GM23338 (cell line): ENCODE measurements at regions not wholly inside any gene's neighbourhood (a gene's known extent, or its start where the extent isn't known, plus 50 kb on each side); places are given as distances from the start of the nearest gene placed in this dataset.

Experiments
- ATAC-seq: fragments of 200-7000 bp; cut with Tn5 transposase; 3 replicates; pipeline ENCODE4 v1.9.1; 2020
- DNase-seq: peaks from one replicate; pipeline ENCODE4 v3.0.0-alpha.2; 2015; ENCODE audit warnings: low spot score
- H2AFZ ChIP-seq: fragments of 200-600 bp; sonication (generic); 2 replicates; pipeline ENCODE4 v1.8.0; 2016; ENCODE audit warnings: antibody characterized with exemption, mild to moderate bottlenecking, moderate library complexity
- H3F3A ChIP-seq: fragments of 200-600 bp; sonication (generic); replicated peaks from 2 replicates; pipeline ENCODE4 v1.8.0; 2017; ENCODE audit warnings: antibody characterized with exemption, mixed run types, low read depth
- H3K27ac ChIP-seq: fragments of 200-600 bp; sonication (generic); 2 replicates; pipeline ENCODE4 v1.6.1; 2016; ENCODE audit warnings: low read depth
- H3K27me3 ChIP-seq: fragments of 200-600 bp; sonication (generic); 2 replicates; pipeline ENCODE4 v1.8.0; 2016; ENCODE audit warnings: mild to moderate bottlenecking, mixed run types, moderate library complexity; ENCODE audit not compliant: insufficient read depth
- H3K36me3 ChIP-seq: fragments of 200-600 bp; sonication (generic); 2 replicates; pipeline ENCODE4 v1.8.0; 2016; ENCODE audit warnings: mild to moderate bottlenecking; ENCODE audit not compliant: insufficient read depth
- H3K4me1 ChIP-seq: fragments of 200-600 bp; sonication (generic); 2 replicates; pipeline ENCODE4 v1.8.0; 2016; ENCODE audit warnings: mild to moderate bottlenecking, moderate library complexity; ENCODE audit not compliant: insufficient read depth
- H3K4me2 ChIP-seq: fragments of 200-600 bp; sonication (generic); 2 replicates; pipeline ENCODE4 v1.7.1; 2017; ENCODE audit warnings: mixed run types
- H3K4me3 ChIP-seq: fragments of 200-600 bp; sonication (generic); 2 replicates; pipeline ENCODE4 v1.6.1; 2016; ENCODE audit warnings: mixed run types
- H3K79me2 ChIP-seq: fragments of 200-600 bp; sonication (generic); replicated peaks from 2 replicates; pipeline ENCODE4 v1.8.0; 2017; ENCODE audit warnings: mild to moderate bottlenecking; ENCODE audit not compliant: insufficient read depth
- H3K9me2 ChIP-seq: fragments of 200-600 bp; sonication (generic); 2 replicates; pipeline ENCODE4 v1.8.0; 2017; ENCODE audit not compliant: insufficient read depth
- H4K20me1 ChIP-seq: fragments of 200-600 bp; sonication (generic); replicated peaks from 2 replicates; pipeline ENCODE4 v1.8.0; 2017; ENCODE audit warnings: mild to moderate bottlenecking; ENCODE audit not compliant: insufficient read depth
- H3K27ac Mint-ChIP-seq: 2 replicates; pipeline ENCODE4 v1.8.0; 2020; ENCODE audit warnings: inconsistent platforms, mild to moderate bottlenecking, moderate library complexity, mixed read lengths
- H3K27me3 Mint-ChIP-seq: 3 replicates; pipeline ENCODE4 v1.8.0; 2022; ENCODE audit warnings: low read depth, mild to moderate bottlenecking, moderate library complexity, mixed read lengths, inconsistent platforms; ENCODE audit not compliant: insufficient read depth, poor library complexity
- H3K36me3 Mint-ChIP-seq: 3 replicates; pipeline ENCODE4 v1.8.0; 2021; ENCODE audit warnings: low read depth, mild to moderate bottlenecking, inconsistent platforms, moderate library complexity, mixed read lengths
- H3K4me1 Mint-ChIP-seq: 3 replicates; pipeline ENCODE4 v1.8.0; 2020; ENCODE audit warnings: mild to moderate bottlenecking, inconsistent platforms, mixed read lengths
- H3K4me3 Mint-ChIP-seq: 3 replicates; pipeline ENCODE4 v1.8.0; 2021; ENCODE audit warnings: moderate library complexity, mild to moderate bottlenecking, inconsistent platforms, mixed read lengths
- H3K9me3 Mint-ChIP-seq: 3 replicates; pipeline ENCODE4 v1.8.0; 2020; ENCODE audit warnings: moderate library complexity, mild to moderate bottlenecking, inconsistent platforms, mixed read lengths
- CREB1 ChIP-seq: fragments of 250-450 bp; sonication (Bioruptor Pico); IDR thresholded peaks from 2 replicates; pipeline ENCODE4 v1.5.0; 2020; ENCODE audit warnings: low read depth, mild to moderate bottlenecking, moderate library complexity
- EZH2 ChIP-seq: fragments of 200-600 bp; sonication (generic); IDR thresholded peaks from one replicate; pipeline ENCODE4 v1.8.0; 2017; ENCODE audit warnings: antibody characterized with exemption, mild to moderate bottlenecking, low read depth; ENCODE audit not compliant: unreplicated experiment
- EZH2phosphoT487 ChIP-seq: fragments of 200-600 bp; sonication (generic); IDR thresholded peaks from one replicate; pipeline ENCODE4 v1.8.1; 2018; ENCODE audit warnings: antibody characterized with exemption; ENCODE audit not compliant: unreplicated experiment
- JUNB ChIP-seq: IDR thresholded peaks from one replicate; pipeline ENCODE4 v1.6.1; 2016; ENCODE audit warnings: antibody characterized with exemption; ENCODE audit not compliant: unreplicated experiment
- NANOG ChIP-seq: IDR thresholded peaks from 2 replicates; pipeline ENCODE4 v1.6.1; 2016; ENCODE audit warnings: antibody characterized with exemption, borderline replicate concordance
- POLR2AphosphoS5 ChIP-seq: IDR thresholded peaks from 2 replicates; pipeline ENCODE4 v1.6.1; 2016; ENCODE audit warnings: antibody characterized with exemption, low read depth
- STAT1 ChIP-seq: IDR thresholded peaks from one replicate; pipeline ENCODE4 v1.6.1; 2016; ENCODE audit warnings: antibody characterized with exemption; ENCODE audit not compliant: unreplicated experiment
- ZNF114 ChIP-seq: fragments of 250-450 bp; sonication (Bioruptor Pico); IDR thresholded peaks from 2 replicates; pipeline ENCODE4 v1.5.0; 2020; ENCODE audit warnings: mild to moderate bottlenecking, moderate library complexity
- ZNF331 ChIP-seq: fragments of 250-450 bp; sonication (Bioruptor Pico); IDR thresholded peaks from 2 replicates; pipeline ENCODE4 v1.5.0; 2020; ENCODE audit warnings: low read depth, mild to moderate bottlenecking, moderate library complexity
- TF ChIP-seq, protein P1 (sequence below): IDR thresholded peaks from 2 replicates; pipeline ENCODE4 v1.6.1; 2016; ENCODE audit warnings: antibody characterized with exemption
- TF ChIP-seq, protein P2 (sequence below): fragments of 250-450 bp; sonication (Bioruptor Pico); IDR thresholded peaks from 2 replicates; pipeline ENCODE4 v1.5.0; 2020; ENCODE audit warnings: mild to moderate bottlenecking, moderate library complexity
- TF ChIP-seq, protein P3 (sequence below): IDR thresholded peaks from one replicate; pipeline ENCODE4 v1.6.1; 2018; ENCODE audit warnings: antibody characterized with exemption; ENCODE audit not compliant: unreplicated experiment
- TF ChIP-seq, protein P4 (sequence below), 2 experiments: fragments of 200-600 bp in 1 of 2; sonication (generic) in 1 of 2; conservative IDR thresholded peaks; 2 replicates each; pipeline versions ENCODE4 v1.5.1 to v1.6.1; 2016 to 2017; ENCODE audit warnings: antibody characterized with exemption in 2 of 2, low read depth in 2 of 2, mild to moderate bottlenecking in 2 of 2, moderate library complexity in 1 of 2

DNA sequence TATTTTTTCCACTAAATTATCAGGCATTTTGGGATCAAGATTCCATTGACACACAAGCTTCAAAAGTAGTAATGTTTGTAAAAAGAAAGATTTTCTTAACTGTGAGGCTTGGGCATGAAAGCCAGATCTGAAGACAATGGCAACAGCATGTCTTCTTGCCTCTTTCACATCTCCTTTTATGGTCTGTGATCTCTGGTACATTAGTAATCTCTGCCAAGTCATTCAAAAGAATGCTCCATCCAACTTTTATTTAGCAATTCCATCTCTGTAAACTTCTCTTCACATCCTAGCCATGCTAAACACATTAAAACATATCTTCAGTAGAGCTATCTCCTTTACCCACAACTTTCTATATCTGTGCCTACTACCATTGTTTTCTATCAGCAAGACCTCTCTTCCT, 465.4 kb downstream of the FAT4 start:
- Histone ChIP-seq H3K4me1 (no peaks in the 10 kb centered on the region), H3K79me2 (no peaks in the 10 kb centered on the region), H2AFZ (no peak overlapping the region), H3K36me3 (no peaks in the 10 kb centered on the region), H3K4me3 (no peak overlapping the region), H3K27ac (no peak overlapping the region), H3F3A (no peaks in the 10 kb centered on the region), H3K4me2 (no peak overlapping the region), H3K27me3 (no peaks in the 10 kb centered on the region), H4K20me1 (no peaks in the 10 kb centered on the region), H3K9me2 (no peaks in the 10 kb centered on the region)
- Mint-ChIP-seq H3K36me3 (peaks cover 23% of the 10 kb centered on the region), H3K27ac (no peak overlapping the region), H3K4me3 (no peak overlapping the region), H3K4me1 (no peaks in the 10 kb centered on the region), H3K27me3 (no peaks in the 10 kb centered on the region), H3K9me3 (peaks cover 25% of the 10 kb centered on the region)
- ATAC-seq = no peak
- no peak for DNase-seq
- no peak for TF ChIP-seq CREB1 (CRISPR knock-in tag)
- TF ChIP-seq JUNB = no peak
- no peak for TF ChIP-seq ZNF331
- TF ChIP-seq, protein P1, sequence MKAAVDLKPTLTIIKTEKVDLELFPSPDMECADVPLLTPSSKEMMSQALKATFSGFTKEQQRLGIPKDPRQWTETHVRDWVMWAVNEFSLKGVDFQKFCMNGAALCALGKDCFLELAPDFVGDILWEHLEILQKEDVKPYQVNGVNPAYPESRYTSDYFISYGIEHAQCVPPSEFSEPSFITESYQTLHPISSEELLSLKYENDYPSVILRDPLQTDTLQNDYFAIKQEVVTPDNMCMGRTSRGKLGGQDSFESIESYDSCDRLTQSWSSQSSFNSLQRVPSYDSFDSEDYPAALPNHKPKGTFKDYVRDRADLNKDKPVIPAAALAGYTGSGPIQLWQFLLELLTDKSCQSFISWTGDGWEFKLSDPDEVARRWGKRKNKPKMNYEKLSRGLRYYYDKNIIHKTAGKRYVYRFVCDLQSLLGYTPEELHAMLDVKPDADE = no peak
- TF ChIP-seq ZNF114 (CRISPR knock-in tag) = no peak
- no peak for TF ChIP-seq STAT1
- TF ChIP-seq, protein P2, sequence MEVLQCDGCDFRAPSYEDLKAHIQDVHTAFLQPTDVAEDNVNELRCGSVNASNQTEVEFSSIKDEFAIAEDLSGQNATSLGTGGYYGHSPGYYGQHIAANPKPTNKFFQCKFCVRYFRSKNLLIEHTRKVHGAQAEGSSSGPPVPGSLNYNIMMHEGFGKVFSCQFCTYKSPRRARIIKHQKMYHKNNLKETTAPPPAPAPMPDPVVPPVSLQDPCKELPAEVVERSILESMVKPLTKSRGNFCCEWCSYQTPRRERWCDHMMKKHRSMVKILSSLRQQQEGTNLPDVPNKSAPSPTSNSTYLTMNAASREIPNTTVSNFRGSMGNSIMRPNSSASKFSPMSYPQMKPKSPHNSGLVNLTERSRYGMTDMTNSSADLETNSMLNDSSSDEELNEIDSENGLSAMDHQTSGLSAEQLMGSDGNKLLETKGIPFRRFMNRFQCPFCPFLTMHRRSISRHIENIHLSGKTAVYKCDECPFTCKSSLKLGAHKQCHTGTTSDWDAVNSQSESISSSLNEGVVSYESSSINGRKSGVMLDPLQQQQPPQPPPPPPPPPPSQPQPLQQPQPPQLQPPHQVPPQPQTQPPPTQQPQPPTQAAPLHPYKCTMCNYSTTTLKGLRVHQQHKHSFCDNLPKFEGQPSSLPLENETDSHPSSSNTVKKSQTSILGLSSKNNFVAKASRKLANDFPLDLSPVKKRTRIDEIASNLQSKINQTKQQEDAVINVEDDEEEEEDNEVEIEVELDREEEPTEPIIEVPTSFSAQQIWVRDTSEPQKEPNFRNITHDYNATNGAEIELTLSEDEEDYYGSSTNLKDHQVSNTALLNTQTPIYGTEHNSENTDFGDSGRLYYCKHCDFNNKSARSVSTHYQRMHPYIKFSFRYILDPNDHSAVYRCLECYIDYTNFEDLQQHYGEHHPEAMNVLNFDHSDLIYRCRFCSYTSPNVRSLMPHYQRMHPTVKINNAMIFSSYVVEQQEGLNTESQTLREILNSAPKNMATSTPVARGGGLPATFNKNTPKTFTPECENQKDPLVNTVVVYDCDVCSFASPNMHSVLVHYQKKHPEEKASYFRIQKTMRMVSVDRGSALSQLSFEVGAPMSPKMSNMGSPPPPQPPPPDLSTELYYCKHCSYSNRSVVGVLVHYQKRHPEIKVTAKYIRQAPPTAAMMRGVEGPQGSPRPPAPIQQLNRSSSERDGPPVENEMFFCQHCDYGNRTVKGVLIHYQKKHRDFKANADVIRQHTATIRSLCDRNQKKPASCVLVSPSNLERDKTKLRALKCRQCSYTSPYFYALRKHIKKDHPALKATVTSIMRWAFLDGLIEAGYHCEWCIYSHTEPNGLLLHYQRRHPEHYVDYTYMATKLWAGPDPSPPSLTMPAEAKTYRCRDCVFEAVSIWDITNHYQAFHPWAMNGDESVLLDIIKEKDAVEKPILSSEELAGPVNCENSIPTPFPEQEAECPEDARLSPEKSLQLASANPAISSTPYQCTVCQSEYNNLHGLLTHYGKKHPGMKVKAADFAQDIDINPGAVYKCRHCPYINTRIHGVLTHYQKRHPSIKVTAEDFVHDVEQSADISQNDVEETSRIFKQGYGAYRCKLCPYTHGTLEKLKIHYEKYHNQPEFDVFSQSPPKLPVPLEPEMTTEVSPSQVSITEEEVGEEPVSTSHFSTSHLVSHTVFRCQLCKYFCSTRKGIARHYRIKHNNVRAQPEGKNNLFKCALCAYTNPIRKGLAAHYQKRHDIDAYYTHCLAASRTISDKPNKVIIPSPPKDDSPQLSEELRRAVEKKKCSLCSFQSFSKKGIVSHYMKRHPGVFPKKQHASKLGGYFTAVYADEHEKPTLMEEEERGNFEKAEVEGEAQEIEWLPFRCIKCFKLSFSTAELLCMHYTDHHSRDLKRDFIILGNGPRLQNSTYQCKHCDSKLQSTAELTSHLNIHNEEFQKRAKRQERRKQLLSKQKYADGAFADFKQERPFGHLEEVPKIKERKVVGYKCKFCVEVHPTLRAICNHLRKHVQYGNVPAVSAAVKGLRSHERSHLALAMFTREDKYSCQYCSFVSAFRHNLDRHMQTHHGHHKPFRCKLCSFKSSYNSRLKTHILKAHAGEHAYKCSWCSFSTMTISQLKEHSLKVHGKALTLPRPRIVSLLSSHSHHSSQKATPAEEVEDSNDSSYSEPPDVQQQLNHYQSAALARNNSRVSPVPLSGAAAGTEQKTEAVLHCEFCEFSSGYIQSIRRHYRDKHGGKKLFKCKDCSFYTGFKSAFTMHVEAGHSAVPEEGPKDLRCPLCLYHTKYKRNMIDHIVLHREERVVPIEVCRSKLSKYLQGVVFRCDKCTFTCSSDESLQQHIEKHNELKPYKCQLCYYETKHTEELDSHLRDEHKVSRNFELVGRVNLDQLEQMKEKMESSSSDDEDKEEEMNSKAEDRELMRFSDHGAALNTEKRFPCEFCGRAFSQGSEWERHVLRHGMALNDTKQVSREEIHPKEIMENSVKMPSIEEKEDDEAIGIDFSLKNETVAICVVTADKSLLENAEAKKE (CRISPR knock-in tag) = no peak
- TF ChIP-seq, protein P3, sequence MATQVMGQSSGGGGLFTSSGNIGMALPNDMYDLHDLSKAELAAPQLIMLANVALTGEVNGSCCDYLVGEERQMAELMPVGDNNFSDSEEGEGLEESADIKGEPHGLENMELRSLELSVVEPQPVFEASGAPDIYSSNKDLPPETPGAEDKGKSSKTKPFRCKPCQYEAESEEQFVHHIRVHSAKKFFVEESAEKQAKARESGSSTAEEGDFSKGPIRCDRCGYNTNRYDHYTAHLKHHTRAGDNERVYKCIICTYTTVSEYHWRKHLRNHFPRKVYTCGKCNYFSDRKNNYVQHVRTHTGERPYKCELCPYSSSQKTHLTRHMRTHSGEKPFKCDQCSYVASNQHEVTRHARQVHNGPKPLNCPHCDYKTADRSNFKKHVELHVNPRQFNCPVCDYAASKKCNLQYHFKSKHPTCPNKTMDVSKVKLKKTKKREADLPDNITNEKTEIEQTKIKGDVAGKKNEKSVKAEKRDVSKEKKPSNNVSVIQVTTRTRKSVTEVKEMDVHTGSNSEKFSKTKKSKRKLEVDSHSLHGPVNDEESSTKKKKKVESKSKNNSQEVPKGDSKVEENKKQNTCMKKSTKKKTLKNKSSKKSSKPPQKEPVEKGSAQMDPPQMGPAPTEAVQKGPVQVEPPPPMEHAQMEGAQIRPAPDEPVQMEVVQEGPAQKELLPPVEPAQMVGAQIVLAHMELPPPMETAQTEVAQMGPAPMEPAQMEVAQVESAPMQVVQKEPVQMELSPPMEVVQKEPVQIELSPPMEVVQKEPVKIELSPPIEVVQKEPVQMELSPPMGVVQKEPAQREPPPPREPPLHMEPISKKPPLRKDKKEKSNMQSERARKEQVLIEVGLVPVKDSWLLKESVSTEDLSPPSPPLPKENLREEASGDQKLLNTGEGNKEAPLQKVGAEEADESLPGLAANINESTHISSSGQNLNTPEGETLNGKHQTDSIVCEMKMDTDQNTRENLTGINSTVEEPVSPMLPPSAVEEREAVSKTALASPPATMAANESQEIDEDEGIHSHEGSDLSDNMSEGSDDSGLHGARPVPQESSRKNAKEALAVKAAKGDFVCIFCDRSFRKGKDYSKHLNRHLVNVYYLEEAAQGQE = no peak
- no peak for TF ChIP-seq NANOG
- no peak for TF ChIP-seq EZH2
- TF ChIP-seq, protein P4, sequence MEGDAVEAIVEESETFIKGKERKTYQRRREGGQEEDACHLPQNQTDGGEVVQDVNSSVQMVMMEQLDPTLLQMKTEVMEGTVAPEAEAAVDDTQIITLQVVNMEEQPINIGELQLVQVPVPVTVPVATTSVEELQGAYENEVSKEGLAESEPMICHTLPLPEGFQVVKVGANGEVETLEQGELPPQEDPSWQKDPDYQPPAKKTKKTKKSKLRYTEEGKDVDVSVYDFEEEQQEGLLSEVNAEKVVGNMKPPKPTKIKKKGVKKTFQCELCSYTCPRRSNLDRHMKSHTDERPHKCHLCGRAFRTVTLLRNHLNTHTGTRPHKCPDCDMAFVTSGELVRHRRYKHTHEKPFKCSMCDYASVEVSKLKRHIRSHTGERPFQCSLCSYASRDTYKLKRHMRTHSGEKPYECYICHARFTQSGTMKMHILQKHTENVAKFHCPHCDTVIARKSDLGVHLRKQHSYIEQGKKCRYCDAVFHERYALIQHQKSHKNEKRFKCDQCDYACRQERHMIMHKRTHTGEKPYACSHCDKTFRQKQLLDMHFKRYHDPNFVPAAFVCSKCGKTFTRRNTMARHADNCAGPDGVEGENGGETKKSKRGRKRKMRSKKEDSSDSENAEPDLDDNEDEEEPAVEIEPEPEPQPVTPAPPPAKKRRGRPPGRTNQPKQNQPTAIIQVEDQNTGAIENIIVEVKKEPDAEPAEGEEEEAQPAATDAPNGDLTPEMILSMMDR (conservative IDR thresholded peaks at IDR 0.05; ENCODE audit: low read depth in 2 of 2) = no peak
- no peak for TF ChIP-seq POLR2AphosphoS5
- TF ChIP-seq EZH2phosphoT487 = no peak
